ENCODE measurements at regions not wholly inside any gene's neighbourhood (a gene's known extent, or its start where the extent isn't known, plus 50 kb on each side); places are given as distances from the start of the nearest gene placed in this dataset.

- TF ChIP-seq, protein P1, sequence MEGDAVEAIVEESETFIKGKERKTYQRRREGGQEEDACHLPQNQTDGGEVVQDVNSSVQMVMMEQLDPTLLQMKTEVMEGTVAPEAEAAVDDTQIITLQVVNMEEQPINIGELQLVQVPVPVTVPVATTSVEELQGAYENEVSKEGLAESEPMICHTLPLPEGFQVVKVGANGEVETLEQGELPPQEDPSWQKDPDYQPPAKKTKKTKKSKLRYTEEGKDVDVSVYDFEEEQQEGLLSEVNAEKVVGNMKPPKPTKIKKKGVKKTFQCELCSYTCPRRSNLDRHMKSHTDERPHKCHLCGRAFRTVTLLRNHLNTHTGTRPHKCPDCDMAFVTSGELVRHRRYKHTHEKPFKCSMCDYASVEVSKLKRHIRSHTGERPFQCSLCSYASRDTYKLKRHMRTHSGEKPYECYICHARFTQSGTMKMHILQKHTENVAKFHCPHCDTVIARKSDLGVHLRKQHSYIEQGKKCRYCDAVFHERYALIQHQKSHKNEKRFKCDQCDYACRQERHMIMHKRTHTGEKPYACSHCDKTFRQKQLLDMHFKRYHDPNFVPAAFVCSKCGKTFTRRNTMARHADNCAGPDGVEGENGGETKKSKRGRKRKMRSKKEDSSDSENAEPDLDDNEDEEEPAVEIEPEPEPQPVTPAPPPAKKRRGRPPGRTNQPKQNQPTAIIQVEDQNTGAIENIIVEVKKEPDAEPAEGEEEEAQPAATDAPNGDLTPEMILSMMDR (IDR thresholded peaks at IDR 0.05), result no peak
- no peak for TF ChIP-seq POLR2A (IDR thresholded peaks at IDR 0.05)
Measured at GRCh38 chr13:68264692-68265091, 1034.6 kb upstream of the PCDH9 start.
